ENCODE measurements at regions not wholly inside any gene's neighbourhood (a gene's known extent, or its start where the extent isn't known, plus 50 kb on each side); places are given as distances from the start of the nearest gene placed in this dataset.
"Not testable (repeated sequence)": the region's sequence is repeated elsewhere in the genome, so short reads cannot be mapped to it uniquely, and the experiment has no call there.

DNA sequence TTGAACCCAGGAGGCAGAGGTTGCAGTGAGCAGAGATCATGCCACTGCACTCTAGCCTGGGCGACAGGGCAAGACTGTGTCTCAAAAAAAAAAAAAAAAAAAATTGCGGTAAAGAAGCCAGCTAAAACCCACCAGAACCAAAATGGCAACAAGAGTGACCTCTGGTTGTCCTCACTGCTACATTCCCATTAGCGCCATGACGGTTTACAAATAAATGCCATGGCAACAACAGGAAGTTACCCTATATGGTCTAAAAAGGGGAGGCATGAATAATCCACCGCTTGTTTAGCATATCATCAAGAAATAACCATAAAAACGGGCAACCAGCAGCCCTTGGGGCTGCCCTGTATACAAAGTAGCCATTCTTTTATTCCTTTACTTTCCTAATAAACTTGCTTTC lies 242.4 kb downstream of the SKIDA1 start:
- TF ChIP-seq, protein P1, sequence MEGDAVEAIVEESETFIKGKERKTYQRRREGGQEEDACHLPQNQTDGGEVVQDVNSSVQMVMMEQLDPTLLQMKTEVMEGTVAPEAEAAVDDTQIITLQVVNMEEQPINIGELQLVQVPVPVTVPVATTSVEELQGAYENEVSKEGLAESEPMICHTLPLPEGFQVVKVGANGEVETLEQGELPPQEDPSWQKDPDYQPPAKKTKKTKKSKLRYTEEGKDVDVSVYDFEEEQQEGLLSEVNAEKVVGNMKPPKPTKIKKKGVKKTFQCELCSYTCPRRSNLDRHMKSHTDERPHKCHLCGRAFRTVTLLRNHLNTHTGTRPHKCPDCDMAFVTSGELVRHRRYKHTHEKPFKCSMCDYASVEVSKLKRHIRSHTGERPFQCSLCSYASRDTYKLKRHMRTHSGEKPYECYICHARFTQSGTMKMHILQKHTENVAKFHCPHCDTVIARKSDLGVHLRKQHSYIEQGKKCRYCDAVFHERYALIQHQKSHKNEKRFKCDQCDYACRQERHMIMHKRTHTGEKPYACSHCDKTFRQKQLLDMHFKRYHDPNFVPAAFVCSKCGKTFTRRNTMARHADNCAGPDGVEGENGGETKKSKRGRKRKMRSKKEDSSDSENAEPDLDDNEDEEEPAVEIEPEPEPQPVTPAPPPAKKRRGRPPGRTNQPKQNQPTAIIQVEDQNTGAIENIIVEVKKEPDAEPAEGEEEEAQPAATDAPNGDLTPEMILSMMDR (optimal IDR thresholded peaks at IDR 0.05 in 1 of 3, IDR thresholded peaks at IDR 0.05 in 1 of 3, conservative IDR thresholded peaks at IDR 0.05 in 1 of 3; ENCODE audit: extremely low read depth in 1 of 3, insufficient read depth in 2 of 3, low read length in 3 of 3) = not testable (repeated sequence)
- not testable (repeated sequence) for TF ChIP-seq EZH2 (IDR thresholded peaks at IDR 0.05; ENCODE audit: low read length)

All from keratinocyte (primary cell).